GM12864 (cell line): ENCODE measurements at regions not wholly inside any gene's neighbourhood (a gene's known extent, or its start where the extent isn't known, plus 50 kb on each side); places are given as distances from the start of the nearest gene placed in this dataset.
"Not testable (repeated sequence)": the region's sequence is repeated elsewhere in the genome, so short reads cannot be mapped to it uniquely, and the experiment has no call there.

Experiments
- DNase-seq: peaks from one replicate; pipeline ENCODE4 v3.0.0-alpha.2; 2011; ENCODE audit warnings: low read depth
- H3K4me3 ChIP-seq: 2 replicates; pipeline ENCODE4 v1.5.1; 2011; ENCODE audit warnings: mild to moderate bottlenecking, low read depth, low read length, control low read depth
- CTCF ChIP-seq: IDR thresholded peaks from 2 replicates; pipeline ENCODE4 v1.5.1; 2011; ENCODE audit warnings: low read depth, mild to moderate bottlenecking, moderate library complexity, low read length, control low read depth, inconsistent platforms; ENCODE audit errors: missing control alignments

- no peak for TF ChIP-seq CTCF
- H3K4me3 ChIP-seq, result no peak overlapping the region
- DNase-seq, result no peak
These were observed 267.8 kb upstream of the INTU start for GRCh38 chr4:127364911-127365310.

- no peak for TF ChIP-seq CTCF
- H3K4me3 ChIP-seq, result no peak overlapping the region
- no peak for DNase-seq
These were observed 262.2 kb upstream of the INTU start for GRCh38 chr4:127370604-127371003.

- TF ChIP-seq CTCF, result no peak
- H3K4me3 ChIP-seq, result no peak overlapping the region
- no peak for DNase-seq
These were observed 253.3 kb upstream of the INTU start for GRCh38 chr4:127379499-127379898.

GRCh38 chr4:127379948-127380347, 252.8 kb upstream of the INTU start:
- not testable (repeated sequence) for DNase-seq, H3K4me3 ChIP-seq

GRCh38 chr4:127383666-127384065, 249.1 kb upstream of the INTU start:
- no peak for TF ChIP-seq CTCF
- DNase-seq, result no peak
- H3K4me3 ChIP-seq, result no peak overlapping the region

GRCh38 chr4:127394516-127394915, 238.2 kb upstream of the INTU start:
- no peak overlapping the region for H3K4me3 ChIP-seq
- no peak for DNase-seq
- TF ChIP-seq CTCF, result no peak

GRCh38 chr4:127400276-127400675, 232.5 kb upstream of the INTU start:
- DNase-seq, result no peak
- no peak for TF ChIP-seq CTCF
- no peak overlapping the region for H3K4me3 ChIP-seq
